B cell (primary cell): ENCODE measurements at regions not wholly inside any gene's neighbourhood (a gene's known extent, or its start where the extent isn't known, plus 50 kb on each side); places are given as distances from the start of the nearest gene placed in this dataset.

Experiments
- CTCF ChIP-seq: fragments of 200-600 bp; IDR thresholded peaks from one replicate; pipeline ENCODE4 v1.8.0; 2022; ENCODE audit warnings: antibody characterized with exemption, mild to moderate bottlenecking
- EZH2 ChIP-seq: IDR thresholded peaks from 2 replicates; pipeline ENCODE4 v1.6.1; 2012; ENCODE audit warnings: borderline replicate concordance, low read depth, mild to moderate bottlenecking, moderate library complexity, low read length; ENCODE audit not compliant: insufficient read depth, poor library complexity, severe bottlenecking

GRCh38 chr6:76840865-76841264 is 622.4 kb downstream of the HTR1B start:
- TF ChIP-seq CTCF (no peak), EZH2 (no peak)
